OCI-LY1 (cell line): ENCODE measurements at regions not wholly inside any gene's neighbourhood (a gene's known extent, or its start where the extent isn't known, plus 50 kb on each side); places are given as distances from the start of the nearest gene placed in this dataset.

Source experiments
- H2AFZ ChIP-seq: fragments of 200-600 bp; sonication (generic), shearing (Covaris generic); 2 replicates; pipeline ENCODE4 v1.6.0; 2014; ENCODE audit warnings: antibody characterized with exemption, mild to moderate bottlenecking, low read length
- H3F3A ChIP-seq: fragments of 200-600 bp; sonication (generic), shearing (Covaris generic); 2 replicates; pipeline ENCODE4 v1.6.0; 2014; ENCODE audit warnings: mild to moderate bottlenecking, antibody characterized with exemption, low read length, moderate library complexity; ENCODE audit not compliant: insufficient read depth
- H3K27ac ChIP-seq: fragments of 200-600 bp; sonication (generic); 2 replicates; pipeline ENCODE4 v1.5.1; 2014; ENCODE audit warnings: low read length, mixed run types, mild to moderate bottlenecking, low read depth; ENCODE audit not compliant: poor library complexity, severe bottlenecking
- H3K27me3 ChIP-seq: fragments of 200-600 bp; sonication (generic); 2 replicates; pipeline ENCODE4 v1.6.0; 2014; ENCODE audit warnings: antibody characterized with exemption, mild to moderate bottlenecking, low read length, moderate library complexity; ENCODE audit not compliant: insufficient read depth
- H3K36me3 ChIP-seq: fragments of 200-600 bp; sonication (generic); 2 replicates; pipeline ENCODE4 v1.6.1; 2014; ENCODE audit warnings: mild to moderate bottlenecking, antibody characterized with exemption, low read length, moderate library complexity, mixed read lengths; ENCODE audit not compliant: insufficient read depth
- H3K4me1 ChIP-seq: fragments of 200-600 bp; sonication (generic); 2 replicates; pipeline ENCODE4 v1.5.1; 2014; ENCODE audit warnings: mild to moderate bottlenecking, low read length, moderate library complexity; ENCODE audit not compliant: insufficient read depth, severe bottlenecking
- H3K4me2 ChIP-seq: fragments of 200-600 bp; sonication (generic), shearing (Covaris generic); 2 replicates; pipeline ENCODE4 v1.6.1; 2014; ENCODE audit warnings: low read length
- H3K4me3 ChIP-seq: fragments of 200-600 bp; sonication (generic); 2 replicates; pipeline ENCODE4 v1.5.1; 2014; ENCODE audit warnings: low read length, low read depth, mild to moderate bottlenecking, mixed read lengths; ENCODE audit not compliant: poor library complexity, severe bottlenecking
- H3K79me2 ChIP-seq: fragments of 200-600 bp; shearing (Covaris generic); 2 replicates; pipeline ENCODE4 v1.6.1; 2016; ENCODE audit warnings: mixed run types, low read length, mixed read lengths; ENCODE audit not compliant: insufficient read depth
- H3K9ac ChIP-seq: fragments of 200-600 bp; sonication (generic), shearing (Covaris generic); 2 replicates; pipeline ENCODE4 v1.6.1; 2014; ENCODE audit warnings: mild to moderate bottlenecking, low read length, mixed read lengths
- H3K9me2 ChIP-seq: fragments of 200-600 bp; sonication (generic), shearing (Covaris generic); 2 replicates; pipeline ENCODE4 v1.6.1; 2014; ENCODE audit warnings: low read depth, mild to moderate bottlenecking, low read length, mixed read lengths
- H3K9me3 ChIP-seq: fragments of 200-600 bp; shearing (Covaris generic); 2 replicates; pipeline ENCODE4 v1.6.1; 2014; ENCODE audit warnings: low read length, mixed read lengths
- H4K20me1 ChIP-seq: fragments of 200-600 bp; sonication (generic), shearing (Covaris generic); 2 replicates; pipeline ENCODE4 v1.6.0; 2016; ENCODE audit warnings: mild to moderate bottlenecking, low read length; ENCODE audit not compliant: insufficient read depth
- EZH2 ChIP-seq: fragments of 200-600 bp; sonication (generic), shearing (Covaris generic); IDR thresholded peaks from 2 replicates; pipeline ENCODE4 v1.8.0; 2017; ENCODE audit warnings: borderline replicate concordance, mixed run types, mild to moderate bottlenecking, antibody characterized with exemption, low read length, moderate library complexity, mixed read lengths
- TF ChIP-seq, protein P1 (sequence below): fragments of 200-600 bp; sonication (generic), shearing (Covaris generic); IDR thresholded peaks from 2 replicates; pipeline ENCODE4 v1.5.1; 2017; ENCODE audit warnings: mild to moderate bottlenecking, antibody characterized with exemption, low read length, moderate library complexity, mixed read lengths

DNA sequence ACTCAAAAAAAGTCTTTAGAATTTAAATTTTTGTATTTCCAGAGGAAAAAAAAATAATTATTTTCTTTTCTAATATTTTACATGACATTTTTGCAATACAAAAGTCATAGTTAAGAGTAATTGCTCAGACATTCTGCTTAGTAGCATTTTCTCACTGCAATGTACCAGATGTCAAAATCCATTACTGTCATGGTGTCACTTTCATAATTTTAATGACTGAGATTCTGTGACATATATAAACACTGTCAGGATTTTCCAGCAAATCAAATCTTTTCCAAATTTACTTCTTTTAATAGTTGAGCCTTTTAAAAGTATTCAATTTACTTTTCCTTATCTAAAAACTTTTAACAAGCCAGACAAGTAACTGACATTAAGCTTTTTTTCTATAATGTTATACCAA lies 422.7 kb downstream of the GRIA2 start:
- TF ChIP-seq EZH2 = no peak
- TF ChIP-seq, protein P1, sequence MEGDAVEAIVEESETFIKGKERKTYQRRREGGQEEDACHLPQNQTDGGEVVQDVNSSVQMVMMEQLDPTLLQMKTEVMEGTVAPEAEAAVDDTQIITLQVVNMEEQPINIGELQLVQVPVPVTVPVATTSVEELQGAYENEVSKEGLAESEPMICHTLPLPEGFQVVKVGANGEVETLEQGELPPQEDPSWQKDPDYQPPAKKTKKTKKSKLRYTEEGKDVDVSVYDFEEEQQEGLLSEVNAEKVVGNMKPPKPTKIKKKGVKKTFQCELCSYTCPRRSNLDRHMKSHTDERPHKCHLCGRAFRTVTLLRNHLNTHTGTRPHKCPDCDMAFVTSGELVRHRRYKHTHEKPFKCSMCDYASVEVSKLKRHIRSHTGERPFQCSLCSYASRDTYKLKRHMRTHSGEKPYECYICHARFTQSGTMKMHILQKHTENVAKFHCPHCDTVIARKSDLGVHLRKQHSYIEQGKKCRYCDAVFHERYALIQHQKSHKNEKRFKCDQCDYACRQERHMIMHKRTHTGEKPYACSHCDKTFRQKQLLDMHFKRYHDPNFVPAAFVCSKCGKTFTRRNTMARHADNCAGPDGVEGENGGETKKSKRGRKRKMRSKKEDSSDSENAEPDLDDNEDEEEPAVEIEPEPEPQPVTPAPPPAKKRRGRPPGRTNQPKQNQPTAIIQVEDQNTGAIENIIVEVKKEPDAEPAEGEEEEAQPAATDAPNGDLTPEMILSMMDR = no peak
- Histone ChIP-seq H3K9me2 (no peaks in the 10 kb centered on the region), H4K20me1 (no peaks in the 10 kb centered on the region), H3K9ac (no peak overlapping the region), H3K27me3 (no peaks in the 10 kb centered on the region), H3K4me1 (no peaks in the 10 kb centered on the region), H3K4me2 (no peak overlapping the region), H3F3A (no peaks in the 10 kb centered on the region), H3K9me3 (no peaks in the 10 kb centered on the region), H3K27ac (no peak overlapping the region), H3K4me3 (no peak overlapping the region), H3K36me3 (no peaks in the 10 kb centered on the region), H3K79me2 (no peaks in the 10 kb centered on the region), H2AFZ (no peak overlapping the region)

DNA sequence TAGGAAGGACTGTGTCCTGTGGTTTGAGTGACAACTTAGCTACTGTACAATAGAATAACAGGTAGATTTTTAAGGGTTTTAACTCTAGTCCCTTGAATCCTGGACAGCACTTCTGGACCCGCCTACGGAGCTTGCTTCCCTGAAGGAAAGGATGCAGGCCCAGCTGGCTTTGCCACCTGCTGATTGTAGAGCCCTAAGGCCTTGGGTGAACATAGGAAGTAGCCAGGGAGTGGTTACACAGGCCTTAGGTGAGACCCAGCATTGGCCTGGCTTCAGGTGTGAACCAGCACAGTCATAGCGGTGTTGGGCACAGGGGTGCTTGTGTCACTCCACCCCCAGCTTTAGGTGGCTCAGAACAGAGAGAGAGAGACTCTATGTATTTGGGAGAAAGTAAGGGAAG lies 413.5 kb downstream of the GRIA2 start:
- no peaks in the 10 kb centered on the region for H3F3A ChIP-seq
- TF ChIP-seq EZH2 = no peak
- TF ChIP-seq, protein P1 = no peak
- no peaks in the 10 kb centered on the region for H3K79me2 ChIP-seq
- no peaks in the 10 kb centered on the region for H3K9me3 ChIP-seq
- no peaks in the 10 kb centered on the region for H3K4me1 ChIP-seq
- no peak overlapping the region for H3K9ac ChIP-seq
- H3K9me2 ChIP-seq = no peaks in the 10 kb centered on the region
- H3K4me3 ChIP-seq = no peak overlapping the region
- H3K27me3 ChIP-seq = no peaks in the 10 kb centered on the region
- no peak overlapping the region for H3K27ac ChIP-seq
- no peak overlapping the region for H2AFZ ChIP-seq
- no peaks in the 10 kb centered on the region for H3K36me3 ChIP-seq
- H3K4me2 ChIP-seq = no peak overlapping the region
- H4K20me1 ChIP-seq = no peaks in the 10 kb centered on the region

DNA sequence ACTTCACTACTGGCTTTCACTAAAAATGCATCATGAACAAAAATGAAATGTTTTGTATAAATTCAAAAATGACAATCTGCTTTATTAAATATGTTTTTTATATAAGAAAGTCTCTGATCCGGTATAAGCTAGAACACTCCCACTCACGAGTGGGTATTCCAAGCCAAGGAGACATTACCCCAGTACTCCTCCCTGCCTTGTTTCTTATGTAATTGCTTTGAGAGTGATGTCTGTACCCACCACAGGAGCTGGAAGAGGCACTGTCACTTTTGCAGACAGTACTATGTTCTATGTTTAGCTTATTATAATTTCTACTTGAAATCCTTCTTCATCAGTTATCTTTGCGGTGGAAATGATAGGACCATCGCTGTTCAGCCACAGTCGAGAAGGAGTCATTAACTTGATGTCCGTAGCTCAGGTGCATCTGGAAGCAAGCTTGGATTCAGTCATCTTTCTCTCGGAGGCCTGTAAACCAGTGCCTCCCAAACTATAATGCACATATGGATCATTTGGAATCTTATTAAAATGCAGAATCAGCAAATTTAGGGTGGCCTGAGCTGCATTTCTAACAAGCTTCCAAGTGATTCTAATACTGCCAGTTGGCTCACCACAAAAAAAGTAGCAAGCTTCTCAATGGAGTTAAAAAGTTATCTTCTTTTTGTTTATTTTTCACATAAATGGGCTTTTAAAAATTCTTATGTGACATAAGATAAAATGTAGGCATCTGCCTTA lies 396.4 kb downstream of the GRIA2 start:
- no peaks in the 10 kb centered on the region for H3K9me3 ChIP-seq
- no peaks in the 10 kb centered on the region for H3K9me2 ChIP-seq
- H3K79me2 ChIP-seq = no peaks in the 10 kb centered on the region
- no peaks in the 10 kb centered on the region for H3K4me1 ChIP-seq
- H3K9ac ChIP-seq = no peak overlapping the region
- H3K4me3 ChIP-seq = no peak overlapping the region
- no peaks in the 10 kb centered on the region for H3K36me3 ChIP-seq
- no peak overlapping the region for H3K4me2 ChIP-seq
- no peak for TF ChIP-seq EZH2
- TF ChIP-seq, protein P1 = no peak
- no peak overlapping the region for H3K27ac ChIP-seq
- no peak overlapping the region for H2AFZ ChIP-seq
- no peaks in the 10 kb centered on the region for H3K27me3 ChIP-seq
- no peaks in the 10 kb centered on the region for H4K20me1 ChIP-seq
- no peaks in the 10 kb centered on the region for H3F3A ChIP-seq
